Gastroesophageal sphincter (tissue), 4 donors: ENCODE measurements at regions not wholly inside any gene's neighbourhood (a gene's known extent, or its start where the extent isn't known, plus 50 kb on each side); places are given as distances from the start of the nearest gene placed in this dataset.

Experiments used
- ATAC-seq: fragments of 150-250 bp; one replicate; pipeline ENCODE4 v1.9.1; 2016; ENCODE audit warnings: mild to moderate bottlenecking, moderate library complexity
- H3K27ac ChIP-seq, 4 donors: fragments of 200-600 bp; sonication (generic) in 3 of 4; 1 replicate in 3 of 4; 2 replicates in 1 of 4; pipeline ENCODE4 v1.5.1; 2016 to 2019
- H3K27me3 ChIP-seq: fragments of 200-600 bp; sonication (generic); one replicate; pipeline ENCODE4 v1.5.1; 2019
- H3K36me3 ChIP-seq, 2 donors: fragments of 200-600 bp; sonication (generic); one replicate each; pipeline ENCODE4 v1.5.1; 2019; ENCODE audit warnings: control low read depth in 1 of 2
- H3K4me1 ChIP-seq, 3 donors: fragments of 200-600 bp; sonication (generic); 1 replicate in 2 of 3; 2 replicates in 1 of 3; pipeline ENCODE4 v1.5.1; 2016 to 2019; ENCODE audit warnings: control low read depth in 2 of 3
- H3K4me3 ChIP-seq, 2 donors: fragments of 200-600 bp; sonication (generic); one replicate each; pipeline ENCODE4 v1.5.1; 2019; ENCODE audit warnings: mild to moderate bottlenecking in 1 of 2, moderate library complexity in 1 of 2
- H3K9me3 ChIP-seq, 3 donors: fragments of 200-600 bp; sonication (generic); one replicate each; pipeline ENCODE4 v1.5.1; 2017 to 2019; ENCODE audit warnings: control low read depth in 2 of 3
- EP300 ChIP-seq: sonication (generic); formaldehyde crosslinking; IDR thresholded peaks from one replicate; pipeline ENCODE4 v1.6.1; 2017; ENCODE audit warnings: antibody characterized with exemption, mild to moderate bottlenecking
- POLR2A ChIP-seq, 2 donors: fragments of 450-650 bp; IDR thresholded peaks; one replicate each; pipeline ENCODE4 v1.6.1; 2017; ENCODE audit warnings: antibody characterized with exemption in 2 of 2, mild to moderate bottlenecking in 2 of 2, moderate library complexity in 1 of 2
- POLR2AphosphoS5 ChIP-seq: sonication (generic); formaldehyde crosslinking; IDR thresholded peaks from one replicate; pipeline ENCODE4 v1.6.1; 2017; ENCODE audit warnings: antibody characterized with exemption
- WGBS, 2 donors: methylation state at CpG; one replicate each; pipeline ENCODE4 v1.1.5; 2018; ENCODE audit warnings: low coverage in 1 of 2; 5-methylcytosine and 5-hydroxymethylcytosine counted together
- TF ChIP-seq, protein P1 (sequence below), 4 experiments: fragments of 200-600 bp in 2 of 4; fragments of 450-650 bp in 2 of 4; sonication (generic) in 1 of 4; IDR thresholded peaks; one replicate each; pipeline ENCODE4 v1.5.1; 2017 to 2019; ENCODE audit warnings: antibody characterized with exemption in 4 of 4, mild to moderate bottlenecking in 2 of 4, moderate library complexity in 2 of 4

DNA sequence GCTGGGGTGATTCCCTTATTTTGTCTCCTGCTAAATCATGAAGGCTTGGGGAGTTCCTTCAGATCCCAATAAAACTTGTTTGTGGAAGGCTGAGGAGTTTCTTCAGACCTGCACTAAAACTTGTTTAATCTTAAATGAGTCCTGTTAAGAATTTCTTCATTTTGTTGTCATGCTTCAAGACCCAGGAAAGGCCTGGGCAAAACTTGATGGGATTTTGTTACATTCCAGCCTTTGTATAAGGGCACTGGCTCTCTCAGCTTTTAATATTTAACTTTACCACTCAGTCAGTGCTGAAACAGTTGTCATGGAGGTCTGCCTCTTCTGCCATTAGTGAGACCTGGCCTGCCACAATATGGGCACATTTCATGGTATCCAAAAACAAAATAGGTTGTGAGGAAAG lies 699.0 kb downstream of the ETS1 start:
- no peak overlapping the region for H3K27ac ChIP-seq
- no peak for ATAC-seq

DNA sequence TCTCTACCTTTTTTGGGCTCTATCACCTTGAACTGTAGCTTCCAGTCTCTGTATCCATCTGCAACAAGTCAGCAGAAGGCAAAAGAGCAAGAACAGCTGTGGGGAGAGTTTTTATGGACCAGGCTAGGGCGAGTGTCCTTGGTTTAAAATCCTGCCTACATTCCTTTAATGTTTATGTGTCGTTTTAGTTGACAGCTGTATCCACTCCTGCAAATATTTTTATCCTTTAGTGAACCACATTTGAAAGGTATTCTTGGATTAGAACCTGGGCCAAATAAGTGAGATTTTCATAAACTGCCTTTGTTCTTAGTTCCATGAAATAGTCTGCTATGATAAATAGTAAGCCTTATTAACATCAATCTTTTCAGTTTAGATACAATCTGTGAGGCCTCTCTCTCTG lies 712.2 kb downstream of the ETS1 start:
- TF ChIP-seq, protein P1, sequence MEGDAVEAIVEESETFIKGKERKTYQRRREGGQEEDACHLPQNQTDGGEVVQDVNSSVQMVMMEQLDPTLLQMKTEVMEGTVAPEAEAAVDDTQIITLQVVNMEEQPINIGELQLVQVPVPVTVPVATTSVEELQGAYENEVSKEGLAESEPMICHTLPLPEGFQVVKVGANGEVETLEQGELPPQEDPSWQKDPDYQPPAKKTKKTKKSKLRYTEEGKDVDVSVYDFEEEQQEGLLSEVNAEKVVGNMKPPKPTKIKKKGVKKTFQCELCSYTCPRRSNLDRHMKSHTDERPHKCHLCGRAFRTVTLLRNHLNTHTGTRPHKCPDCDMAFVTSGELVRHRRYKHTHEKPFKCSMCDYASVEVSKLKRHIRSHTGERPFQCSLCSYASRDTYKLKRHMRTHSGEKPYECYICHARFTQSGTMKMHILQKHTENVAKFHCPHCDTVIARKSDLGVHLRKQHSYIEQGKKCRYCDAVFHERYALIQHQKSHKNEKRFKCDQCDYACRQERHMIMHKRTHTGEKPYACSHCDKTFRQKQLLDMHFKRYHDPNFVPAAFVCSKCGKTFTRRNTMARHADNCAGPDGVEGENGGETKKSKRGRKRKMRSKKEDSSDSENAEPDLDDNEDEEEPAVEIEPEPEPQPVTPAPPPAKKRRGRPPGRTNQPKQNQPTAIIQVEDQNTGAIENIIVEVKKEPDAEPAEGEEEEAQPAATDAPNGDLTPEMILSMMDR (IDR thresholded peaks at IDR 0.05) = no peak
- no peak for TF ChIP-seq POLR2AphosphoS5
- TF ChIP-seq EP300 = no peak
- no peak for TF ChIP-seq POLR2A (IDR thresholded peaks at IDR 0.05)
- no peaks in the 10 kb centered on the region for H3K27me3 ChIP-seq
- H3K4me1 ChIP-seq = no peaks in the 10 kb centered on the region
- 7 to 36% methylated on average over 2 of the region's 2 CpGs for WGBS, 2 donors
- no peak for ATAC-seq
- no peaks in the 10 kb centered on the region for H3K36me3 ChIP-seq
- H3K4me3 ChIP-seq = no peak overlapping the region
- no peak overlapping the region for H3K27ac ChIP-seq
- no peaks in the 10 kb centered on the region for H3K9me3 ChIP-seq

More for the DNA sequence above, 699.0 kb downstream of the ETS1 start:
- Histone ChIP-seq H3K27me3 (no peaks in the 10 kb centered on the region), H3K4me3 (no peak overlapping the region), H3K9me3 (peaks cover 0 to 14% (median 0%) of the 10 kb centered on the region in 3 donors), H3K4me1 (no peaks in the 10 kb centered on the region), H3K36me3 (no peaks in the 10 kb centered on the region)
- TF ChIP-seq, protein P1 (IDR thresholded peaks at IDR 0.05) = no peak
- no peak for TF ChIP-seq EP300
- no peak for TF ChIP-seq POLR2A (IDR thresholded peaks at IDR 0.05)
- TF ChIP-seq POLR2AphosphoS5 = no peak

DNA sequence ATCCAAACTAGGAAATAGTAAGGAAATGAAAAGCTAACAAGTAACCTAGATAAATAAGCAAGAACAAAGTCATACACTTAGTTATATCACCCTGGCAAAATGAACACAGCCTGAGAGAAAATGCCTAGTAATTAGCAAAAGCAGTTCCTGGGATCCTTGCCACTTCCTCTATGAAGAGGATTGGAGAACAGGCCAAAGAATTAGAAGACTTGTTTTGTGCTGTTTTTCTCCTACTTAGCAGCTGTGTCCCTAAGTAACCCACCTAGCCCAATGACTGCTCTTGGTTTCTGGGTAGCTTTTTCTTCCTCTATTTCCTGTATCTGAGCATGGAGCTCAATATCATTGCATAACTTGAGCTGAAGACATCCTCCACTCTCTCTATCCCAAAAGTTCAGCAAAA lies 713.9 kb downstream of the ETS1 start:
- ATAC-seq = no peak
- H3K4me3 ChIP-seq = no peak overlapping the region
- no peaks in the 10 kb centered on the region for H3K4me1 ChIP-seq
- no peak overlapping the region for H3K27ac ChIP-seq
- no peaks in the 10 kb centered on the region for H3K27me3 ChIP-seq
- no peaks in the 10 kb centered on the region for H3K36me3 ChIP-seq
- no peak for TF ChIP-seq POLR2A (IDR thresholded peaks at IDR 0.05)
- TF ChIP-seq EP300 = no peak
- no peak for TF ChIP-seq POLR2AphosphoS5
- TF ChIP-seq, protein P1 (IDR thresholded peaks at IDR 0.05) = no peak
- no peaks in the 10 kb centered on the region for H3K9me3 ChIP-seq

DNA sequence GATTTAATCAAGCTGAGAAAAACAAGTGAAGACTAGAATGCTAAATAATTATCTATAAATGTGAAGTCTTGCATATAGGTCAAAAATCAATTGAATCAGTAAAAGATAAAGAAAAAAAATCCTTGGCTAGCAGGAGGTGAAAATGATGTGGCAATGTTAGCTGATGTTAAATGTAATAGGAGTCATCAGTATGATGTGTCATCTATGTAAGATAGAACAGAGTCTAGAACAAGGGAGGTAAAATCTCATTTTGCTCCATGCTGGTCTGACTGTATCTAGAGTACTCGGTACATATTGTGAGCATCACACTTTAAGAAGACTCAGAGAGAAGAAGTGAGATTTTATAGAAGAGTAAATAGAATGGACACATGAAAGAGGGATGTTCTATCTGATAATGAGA lies 721.2 kb downstream of the ETS1 start:
- no peak overlapping the region for H3K27ac ChIP-seq
- no peak overlapping the region for H3K4me3 ChIP-seq
- no peaks in the 10 kb centered on the region for H3K36me3 ChIP-seq
- TF ChIP-seq POLR2A (IDR thresholded peaks at IDR 0.05) (no peak), POLR2AphosphoS5 (no peak), EP300 (no peak)
- TF ChIP-seq, protein P1 (IDR thresholded peaks at IDR 0.05) = no peak
- H3K9me3 ChIP-seq = no peaks in the 10 kb centered on the region
- 90% methylated on average over 1 of the region's 1 CpG; no CpG with 5 or more reads in 1 of the 2 donors for WGBS, 2 donors
- no peaks in the 10 kb centered on the region for H3K4me1 ChIP-seq
- ATAC-seq = no peak
- no peaks in the 10 kb centered on the region for H3K27me3 ChIP-seq

DNA sequence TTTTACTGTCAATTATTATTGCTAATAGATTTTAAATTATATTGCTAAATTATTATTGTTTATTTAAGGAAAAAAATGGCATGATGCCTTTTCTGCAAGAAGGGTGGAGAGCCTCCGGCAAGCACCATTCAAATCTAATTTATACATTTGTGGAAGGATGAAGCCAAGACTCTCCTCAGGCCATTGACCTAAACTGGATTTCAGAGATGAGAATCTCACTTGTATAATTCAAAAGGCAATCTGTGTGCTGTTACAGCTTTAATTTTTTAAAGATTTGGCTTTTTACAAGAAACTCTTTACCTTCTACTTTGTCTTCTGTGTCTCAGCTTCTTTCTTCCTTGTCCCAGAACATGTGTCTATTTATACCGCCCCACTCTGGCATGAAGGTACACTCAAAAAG lies 722.5 kb downstream of the ETS1 start:
- no peaks in the 10 kb centered on the region for H3K36me3 ChIP-seq

More for the DNA sequence above, 722.5 kb downstream of the ETS1 start:
- TF ChIP-seq, protein P1 (IDR thresholded peaks at IDR 0.05) = no peak
- TF ChIP-seq EP300 = no peak
- no peak for TF ChIP-seq POLR2AphosphoS5
- TF ChIP-seq POLR2A (IDR thresholded peaks at IDR 0.05) = no peak
- ATAC-seq = no peak
- Histone ChIP-seq H3K27me3 (no peaks in the 10 kb centered on the region), H3K4me3 (no peak overlapping the region), H3K4me1 (no peaks in the 10 kb centered on the region), H3K9me3 (no peaks in the 10 kb centered on the region), H3K27ac (no peak overlapping the region)
- 17 to 56% methylated on average over 2 of the region's 2 CpGs for WGBS, 2 donors
